IMR-90 (cell line): ENCODE measurements at regions not wholly inside any gene's neighbourhood (a gene's known extent, or its start where the extent isn't known, plus 50 kb on each side); places are given as distances from the start of the nearest gene placed in this dataset.

Experiments
- BHLHE40 ChIP-seq: fragments of 150-350 bp; IDR thresholded peaks from 2 replicates; pipeline ENCODE4 v1.6.1; 2016; ENCODE audit warnings: mild to moderate bottlenecking, low read depth, low read length
- CHD1 ChIP-seq: IDR thresholded peaks from 2 replicates; pipeline ENCODE4 v1.6.1; 2012; ENCODE audit warnings: low read depth, low read length, improper control_type of control experiment
- MXI1 ChIP-seq: IDR thresholded peaks from 2 replicates; pipeline ENCODE4 v1.6.1; 2012; ENCODE audit warnings: low read depth, mild to moderate bottlenecking, low read length, moderate library complexity, borderline replicate concordance
- POLR2A ChIP-seq: IDR thresholded peaks from 2 replicates; pipeline ENCODE4 v1.6.1; 2012; ENCODE audit warnings: mild to moderate bottlenecking, low read depth, low read length
- RAD21 ChIP-seq: IDR thresholded peaks from 2 replicates; pipeline ENCODE4 v1.6.1; 2012; ENCODE audit warnings: low read length, improper control_type of control experiment
- RCOR1 ChIP-seq: IDR thresholded peaks from 2 replicates; pipeline ENCODE4 v1.6.1; 2012; ENCODE audit warnings: mild to moderate bottlenecking, low read length, improper control_type of control experiment; ENCODE audit not compliant: insufficient replicate concordance
- RFX5 ChIP-seq: IDR thresholded peaks from 2 replicates; pipeline ENCODE4 v1.8.0; 2012; ENCODE audit warnings: low read depth, mild to moderate bottlenecking, low read length, moderate library complexity
- TF ChIP-seq, protein P1 (sequence below): fragments of 150-350 bp; IDR thresholded peaks from 2 replicates; pipeline ENCODE4 v1.6.1; 2016; ENCODE audit warnings: low read depth, mild to moderate bottlenecking, low read length, moderate library complexity, borderline replicate concordance
- TF ChIP-seq, protein P2 (sequence below): conservative IDR thresholded peaks from 2 replicates; pipeline ENCODE4 v1.5.1; 2012; ENCODE audit warnings: mild to moderate bottlenecking, low read depth, low read length, improper control_type of control experiment

DNA sequence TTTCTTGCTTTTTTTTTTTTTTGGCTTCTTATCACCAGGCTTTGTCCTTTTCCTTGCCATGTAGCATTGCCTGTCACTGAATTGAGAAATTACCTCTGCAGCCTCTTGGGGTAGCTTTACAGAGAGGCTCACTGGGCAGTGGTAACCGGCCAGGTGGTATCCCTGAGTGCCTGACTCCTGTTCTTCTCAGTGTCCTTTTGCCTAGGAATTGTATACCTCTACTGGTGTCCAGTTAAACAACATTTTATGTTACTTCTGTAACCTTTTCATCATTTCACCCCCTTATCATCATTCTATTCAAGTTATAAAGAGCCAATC, 523.9 kb downstream of the BCL11A start:
- TF ChIP-seq RFX5 = no peak
- no peak for TF ChIP-seq BHLHE40
- TF ChIP-seq, protein P1, sequence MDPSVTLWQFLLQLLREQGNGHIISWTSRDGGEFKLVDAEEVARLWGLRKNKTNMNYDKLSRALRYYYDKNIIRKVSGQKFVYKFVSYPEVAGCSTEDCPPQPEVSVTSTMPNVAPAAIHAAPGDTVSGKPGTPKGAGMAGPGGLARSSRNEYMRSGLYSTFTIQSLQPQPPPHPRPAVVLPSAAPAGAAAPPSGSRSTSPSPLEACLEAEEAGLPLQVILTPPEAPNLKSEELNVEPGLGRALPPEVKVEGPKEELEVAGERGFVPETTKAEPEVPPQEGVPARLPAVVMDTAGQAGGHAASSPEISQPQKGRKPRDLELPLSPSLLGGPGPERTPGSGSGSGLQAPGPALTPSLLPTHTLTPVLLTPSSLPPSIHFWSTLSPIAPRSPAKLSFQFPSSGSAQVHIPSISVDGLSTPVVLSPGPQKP = no peak
- TF ChIP-seq POLR2A = no peak
- TF ChIP-seq, protein P2, sequence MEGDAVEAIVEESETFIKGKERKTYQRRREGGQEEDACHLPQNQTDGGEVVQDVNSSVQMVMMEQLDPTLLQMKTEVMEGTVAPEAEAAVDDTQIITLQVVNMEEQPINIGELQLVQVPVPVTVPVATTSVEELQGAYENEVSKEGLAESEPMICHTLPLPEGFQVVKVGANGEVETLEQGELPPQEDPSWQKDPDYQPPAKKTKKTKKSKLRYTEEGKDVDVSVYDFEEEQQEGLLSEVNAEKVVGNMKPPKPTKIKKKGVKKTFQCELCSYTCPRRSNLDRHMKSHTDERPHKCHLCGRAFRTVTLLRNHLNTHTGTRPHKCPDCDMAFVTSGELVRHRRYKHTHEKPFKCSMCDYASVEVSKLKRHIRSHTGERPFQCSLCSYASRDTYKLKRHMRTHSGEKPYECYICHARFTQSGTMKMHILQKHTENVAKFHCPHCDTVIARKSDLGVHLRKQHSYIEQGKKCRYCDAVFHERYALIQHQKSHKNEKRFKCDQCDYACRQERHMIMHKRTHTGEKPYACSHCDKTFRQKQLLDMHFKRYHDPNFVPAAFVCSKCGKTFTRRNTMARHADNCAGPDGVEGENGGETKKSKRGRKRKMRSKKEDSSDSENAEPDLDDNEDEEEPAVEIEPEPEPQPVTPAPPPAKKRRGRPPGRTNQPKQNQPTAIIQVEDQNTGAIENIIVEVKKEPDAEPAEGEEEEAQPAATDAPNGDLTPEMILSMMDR = no peak
- TF ChIP-seq CHD1 = no peak
- TF ChIP-seq RCOR1 = no peak
- TF ChIP-seq RAD21 = no peak
- TF ChIP-seq MXI1 = no peak
